CD1c-positive myeloid dendritic cell (primary cell): ENCODE measurements at regions not wholly inside any gene's neighbourhood (a gene's known extent, or its start where the extent isn't known, plus 50 kb on each side); places are given as distances from the start of the nearest gene placed in this dataset.

Source experiments
- DNase-seq: peaks from one replicate; pipeline ENCODE4 v3.0.0-alpha.2; 2016; ENCODE audit errors: extremely low spot score

GRCh38 chr2:40507432-40507831, 55.5 kb upstream of the SLC8A1 start:
- DNase-seq = peak; percentile 38

GRCh38 chr2:40510304-40510703, 58.4 kb upstream of the SLC8A1 start:
- no peak for DNase-seq

- DNase-seq = peak; percentile 54
These were observed 59.8 kb upstream of the SLC8A1 start for GRCh38 chr2:40511661-40512213.

- DNase-seq = no peak
These were observed 60.4 kb upstream of the SLC8A1 start for GRCh38 chr2:40512256-40512655.

GRCh38 chr2:40513201-40513600, 61.3 kb upstream of the SLC8A1 start:
- DNase-seq = peak; percentile 47

- DNase-seq = no peak
These were observed 64.7 kb upstream of the SLC8A1 start for GRCh38 chr2:40516604-40517003.

GRCh38 chr2:40528564-40528963, 76.7 kb upstream of the SLC8A1 start:
- DNase-seq = no peak

- no peak for DNase-seq
These were observed 79.5 kb upstream of the SLC8A1 start for GRCh38 chr2:40531359-40531758.

GRCh38 chr2:40534528-40534927, 82.6 kb upstream of the SLC8A1 start:
- DNase-seq = no peak

- DNase-seq = no peak
These were observed 84.1 kb upstream of the SLC8A1 start for GRCh38 chr2:40535972-40536371.

GRCh38 chr2:40540026-40540425, 88.1 kb upstream of the SLC8A1 start:
- no peak for DNase-seq

GRCh38 chr2:40543381-40543780, 91.5 kb upstream of the SLC8A1 start:
- no peak for DNase-seq

- no peak for DNase-seq
These were observed 92.2 kb upstream of the SLC8A1 start for GRCh38 chr2:40544072-40544471.

GRCh38 chr2:40545645-40546044, 93.8 kb upstream of the SLC8A1 start:
- no peak for DNase-seq

- DNase-seq = peak; percentile 17
These were observed 94.7 kb upstream of the SLC8A1 start for GRCh38 chr2:40546439-40547191.

- no peak for DNase-seq
These were observed 96.6 kb upstream of the SLC8A1 start for GRCh38 chr2:40548521-40548920.

GRCh38 chr2:40550085-40550484, 98.2 kb upstream of the SLC8A1 start:
- DNase-seq = no peak

GRCh38 chr2:40551081-40551480, 99.2 kb upstream of the SLC8A1 start:
- DNase-seq = no peak

GRCh38 chr2:40554665-40555294, 102.9 kb upstream of the SLC8A1 start:
- DNase-seq = peak; percentile 68

GRCh38 chr2:40556293-40556692, 104.4 kb upstream of the SLC8A1 start:
- DNase-seq = no peak

GRCh38 chr2:40556739-40557138, 104.8 kb upstream of the SLC8A1 start:
- DNase-seq = no peak

GRCh38 chr2:40558761-40559160, 106.9 kb upstream of the SLC8A1 start:
- peak; percentile 61 for DNase-seq

- DNase-seq = no peak
These were observed 107.3 kb upstream of the SLC8A1 start for GRCh38 chr2:40559175-40559574.
